HCT116 (cell line): ENCODE measurements at regions not wholly inside any gene's neighbourhood (a gene's known extent, or its start where the extent isn't known, plus 50 kb on each side); places are given as distances from the start of the nearest gene placed in this dataset.

Source experiments
- ATAC-seq: fragments of 200-7000 bp; cut with Tn5 transposase; 2 replicates; pipeline ENCODE4 v1.9.1; 2020; ENCODE audit warnings: mild to moderate bottlenecking, moderate library complexity
- BruUV-seq: library from RNA; stranded (reverse); fragments of 400-500 nt; replicated peaks from 2 replicates; lab custom pipeline; 2021; lab: Mats Ljungman, UMichigan
- CTCF ChIA-PET: fragments of 300-600 bp; sonication (Branson Sonifier 250); formaldehyde crosslinking; loops from one replicate; lab custom pipeline; 2021; ENCODE audit warnings: antibody characterized with exemption; lab: Charles Lee
- POLR2A ChIA-PET: fragments of 300-600, 350-600 bp; sonication (Branson Sonifier 250); formaldehyde crosslinking; loops from one replicate; lab custom pipeline; 2021; ENCODE audit warnings: antibody characterized with exemption; lab: Charles Lee
- RAD21 ChIA-PET, 2 experiments: fragments of 300-600 bp; sonication (Branson Sonifier 250); formaldehyde crosslinking; loops; one replicate each; lab custom pipeline; 2023; ENCODE audit warnings: low total read pairs in 2 of 2; ENCODE audit not compliant: uncharacterized antibody in 2 of 2, unreplicated experiment in 2 of 2, low non-redundant PET in 1 of 2; lab: Charles Lee
- DNase-seq: peaks from one replicate; pipeline ENCODE4 v3.0.0-alpha.2; 2010; ENCODE audit warnings: low read depth, low spot score
- H2AFZ ChIP-seq: fragments of 200-600 bp; shearing (Covaris generic), sonication (generic); 2 replicates; pipeline ENCODE4 v1.6.1; 2017; ENCODE audit warnings: low read depth, mixed run types, mixed read lengths, antibody characterized with exemption, low read length; ENCODE audit not compliant: poor library complexity, severe bottlenecking
- H3K27ac ChIP-seq: 2 replicates; pipeline ENCODE4 v1.5.1; 2012; ENCODE audit warnings: low read depth, low read length
- H3K27me3 ChIP-seq: fragments of 200-600 bp; sonication (generic); 2 replicates; pipeline ENCODE4 v1.6.1; 2016; ENCODE audit warnings: mixed run types, low read length, mixed read lengths; ENCODE audit not compliant: insufficient read depth
- H3K36me3 ChIP-seq, 2 experiments: fragments of 200-500 bp in 1 of 2; fragments of 200-600 bp in 1 of 2; sonication (Bioruptor generic) in 1 of 2; sonication (generic) in 1 of 2; 2 replicates each; pipeline versions ENCODE4 v1.5.1 to v1.6.1; 2014 to 2016; ENCODE audit warnings: low read length in 2 of 2, inconsistent platforms in 1 of 2, mixed read lengths in 1 of 2, mixed run types in 1 of 2; ENCODE audit not compliant: insufficient read depth in 2 of 2, control insufficient read depth in 1 of 2
- H3K4me1 ChIP-seq, 2 experiments: fragments of 200-600 bp in 1 of 2; sonication (generic) in 1 of 2; 2 replicates each; pipeline versions ENCODE4 v1.5.1 to v1.6.1; 2012 to 2017; ENCODE audit warnings: low read length in 2 of 2, inconsistent platforms in 1 of 2, mild to moderate bottlenecking in 1 of 2, mixed read lengths in 1 of 2, mixed run types in 1 of 2, moderate library complexity in 1 of 2; ENCODE audit not compliant: insufficient read depth in 2 of 2, control insufficient read depth in 1 of 2
- H3K4me2 ChIP-seq: fragments of 200-600 bp; sonication (generic); 2 replicates; pipeline ENCODE4 v1.6.1; 2017; ENCODE audit warnings: mixed run types, low read length, mixed read lengths
- H3K4me3 ChIP-seq, 2 experiments: fragments of 200-600 bp in 1 of 2; sonication (generic) in 1 of 2; replicated peaks in 1 of 2; 2 replicates each; pipeline ENCODE4 v1.5.1; 2011 to 2016; ENCODE audit warnings: low read length in 2 of 2, control low read depth in 1 of 2, low read depth in 1 of 2, mild to moderate bottlenecking in 1 of 2, mixed read lengths in 1 of 2, mixed run types in 1 of 2
- H3K79me2 ChIP-seq: fragments of 200-600 bp; sonication (generic); 2 replicates; pipeline ENCODE4 v1.6.1; 2017; ENCODE audit warnings: mild to moderate bottlenecking, mixed run types, low read length, moderate library complexity, mixed read lengths; ENCODE audit not compliant: insufficient read depth
- H3K9ac ChIP-seq: fragments of 200-600 bp; sonication (generic); 2 replicates; pipeline ENCODE4 v1.6.1; 2016; ENCODE audit warnings: low read length, mixed read lengths
- H3K9me2 ChIP-seq: fragments of 200-600 bp; sonication (generic), shearing (Covaris generic); 2 replicates; pipeline ENCODE4 v1.6.1; 2017; ENCODE audit warnings: mixed run types, mild to moderate bottlenecking, moderate library complexity; ENCODE audit not compliant: insufficient read depth
- H3K9me3 ChIP-seq, 2 experiments: fragments of 200-500 bp in 1 of 2; fragments of 200-600 bp in 1 of 2; sonication (Bioruptor generic) in 1 of 2; sonication (generic) in 1 of 2; 2 replicates each; pipeline ENCODE4 v1.6.1; 2014 to 2017; ENCODE audit warnings: low read length in 2 of 2, mixed read lengths in 2 of 2, inconsistent platforms in 1 of 2, low read depth in 1 of 2, mild to moderate bottlenecking in 1 of 2, mixed run types in 1 of 2, moderate library complexity in 1 of 2; ENCODE audit not compliant: control insufficient read depth in 1 of 2, insufficient read depth in 1 of 2
- H4K20me1 ChIP-seq: fragments of 200-600 bp; sonication (generic), shearing (Covaris generic); 2 replicates; pipeline ENCODE4 v1.6.1; 2017; ENCODE audit warnings: mixed run types, mild to moderate bottlenecking, moderate library complexity; ENCODE audit not compliant: insufficient read depth
- CBX3 ChIP-seq: IDR thresholded peaks from 2 replicates; pipeline ENCODE4 v1.6.1; 2012; ENCODE audit warnings: low read depth
- CEBPB ChIP-seq: IDR thresholded peaks from 2 replicates; pipeline ENCODE4 v1.6.1; 2012; ENCODE audit warnings: low read depth
- ELF1 ChIP-seq: IDR thresholded peaks from 2 replicates; pipeline ENCODE4 v1.6.1; 2012; ENCODE audit warnings: low read depth, borderline replicate concordance
- JUND ChIP-seq: IDR thresholded peaks from 2 replicates; pipeline ENCODE4 v1.6.1; 2012
- MAX ChIP-seq: IDR thresholded peaks from 2 replicates; pipeline ENCODE4 v1.6.1; 2012
- SP1 ChIP-seq: IDR thresholded peaks from 2 replicates; pipeline ENCODE4 v1.6.1; 2012; ENCODE audit warnings: low read depth
- ZNF274 ChIP-seq: fragments of 200-500 bp; sonication (Bioruptor generic); IDR thresholded peaks from 2 replicates; pipeline ENCODE4 v1.6.1; 2014; ENCODE audit warnings: mild to moderate bottlenecking, low read depth, low read length, inconsistent platforms
- intact Hi-C: fragments of 100-400 bp; cut with micrococcal nuclease; formaldehyde crosslinking; loops from 2 replicates; pipeline ENCODE4 v1.10.0; 2022
- TF ChIP-seq, protein P1 (sequence below), 3 experiments: fragments of 200-600 bp in 1 of 3; sonication (generic) in 1 of 3; IDR thresholded peaks in 2 of 3; conservative IDR thresholded peaks in 1 of 3; 2 replicates each; pipeline ENCODE4 v1.5.1; 2012 to 2017; ENCODE audit warnings: low read depth in 2 of 3, low read length in 2 of 3, antibody characterized with exemption in 1 of 3, borderline replicate concordance in 1 of 3, control low read depth in 1 of 3, mild to moderate bottlenecking in 1 of 3, mixed read lengths in 1 of 3, mixed run types in 1 of 3, moderate library complexity in 1 of 3; ENCODE audit not compliant: insufficient read depth in 1 of 3

GRCh38 chr9:116100711-116101121 is 52.9 kb upstream of the PAPPA start (continued):
- TF ChIP-seq, protein P1, sequence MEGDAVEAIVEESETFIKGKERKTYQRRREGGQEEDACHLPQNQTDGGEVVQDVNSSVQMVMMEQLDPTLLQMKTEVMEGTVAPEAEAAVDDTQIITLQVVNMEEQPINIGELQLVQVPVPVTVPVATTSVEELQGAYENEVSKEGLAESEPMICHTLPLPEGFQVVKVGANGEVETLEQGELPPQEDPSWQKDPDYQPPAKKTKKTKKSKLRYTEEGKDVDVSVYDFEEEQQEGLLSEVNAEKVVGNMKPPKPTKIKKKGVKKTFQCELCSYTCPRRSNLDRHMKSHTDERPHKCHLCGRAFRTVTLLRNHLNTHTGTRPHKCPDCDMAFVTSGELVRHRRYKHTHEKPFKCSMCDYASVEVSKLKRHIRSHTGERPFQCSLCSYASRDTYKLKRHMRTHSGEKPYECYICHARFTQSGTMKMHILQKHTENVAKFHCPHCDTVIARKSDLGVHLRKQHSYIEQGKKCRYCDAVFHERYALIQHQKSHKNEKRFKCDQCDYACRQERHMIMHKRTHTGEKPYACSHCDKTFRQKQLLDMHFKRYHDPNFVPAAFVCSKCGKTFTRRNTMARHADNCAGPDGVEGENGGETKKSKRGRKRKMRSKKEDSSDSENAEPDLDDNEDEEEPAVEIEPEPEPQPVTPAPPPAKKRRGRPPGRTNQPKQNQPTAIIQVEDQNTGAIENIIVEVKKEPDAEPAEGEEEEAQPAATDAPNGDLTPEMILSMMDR (IDR thresholded peaks at IDR 0.05 in 2 of 3, conservative IDR thresholded peaks at IDR 0.05 in 1 of 3; ENCODE audit: borderline replicate concordance in 1 of 3, insufficient read depth in 1 of 3, low read depth in 2 of 3, low read length in 2 of 3): no peak
- TF ChIP-seq ZNF274: no peak
- TF ChIP-seq SP1: no peak
- TF ChIP-seq JUND: no peak

DNA sequence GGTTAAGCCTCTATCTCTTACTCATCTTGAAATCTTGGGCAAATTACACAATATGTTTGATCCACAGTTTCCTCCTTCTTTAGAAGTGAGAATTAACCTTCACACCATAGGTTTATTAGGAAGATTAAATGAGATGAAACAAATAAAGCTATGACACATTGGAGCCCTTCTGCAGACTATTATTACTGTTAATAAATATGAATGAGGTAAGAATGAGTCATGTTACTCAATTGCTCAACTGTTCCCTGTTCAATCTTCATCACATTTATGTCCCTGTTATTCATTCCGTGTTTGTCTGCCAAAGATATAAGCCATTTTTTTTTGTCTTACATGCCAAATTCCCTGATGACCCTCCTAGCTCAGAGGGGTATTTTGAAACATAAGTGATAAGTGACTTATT is 52.1 kb upstream of the PAPPA start:
- no peaks in the 10 kb centered on the region for H4K20me1 ChIP-seq
- DNase-seq (no peak), ATAC-seq (no peak)
- RAD21 ChIA-PET: no interaction called here
- intact Hi-C loops: no loop called here
- H3K9me2 ChIP-seq: no peaks in the 10 kb centered on the region
- no peaks in the 10 kb centered on the region for H3K9me3 ChIP-seq
- H3K36me3 ChIP-seq: no peaks in the 10 kb centered on the region
- H3K79me2 ChIP-seq: no peaks in the 10 kb centered on the region
- H3K4me2 ChIP-seq: no peak overlapping the region
- H3K9ac ChIP-seq: no peak overlapping the region
- no peak overlapping the region for H3K4me3 ChIP-seq
- H3K27ac ChIP-seq: no peak overlapping the region
- no peak overlapping the region for H2AFZ ChIP-seq
- no peaks in the 10 kb centered on the region for H3K4me1 ChIP-seq
- no peak for TF ChIP-seq ELF1
- no peak for TF ChIP-seq CEBPB
- no peak for TF ChIP-seq MAX
- no peak for TF ChIP-seq CBX3
- peaks cover 29% of the 10 kb centered on the region; the same call in 1 of the 2 replicates for H3K27me3 ChIP-seq
- CTCF ChIA-PET: no interaction called here
- no TSS peak for BruUV-seq
- POLR2A ChIA-PET: no interaction called here
